D721Med (cell line): ENCODE measurements at regions not wholly inside any gene's neighbourhood (a gene's known extent, or its start where the extent isn't known, plus 50 kb on each side); places are given as distances from the start of the nearest gene placed in this dataset.

ENCODE experiments used
- DNase-seq: peaks from one replicate; pipeline ENCODE4 v3.0.0; 2011; ENCODE audit warnings: low spot score; ENCODE audit not compliant: insufficient read length
- FAIRE-seq: peaks from 2 replicates; lab custom pipeline; 2011; peaks lifted over from hg19 to GRCh38; lab: Jason Lieb, UNC
- CTCF ChIP-seq: IDR thresholded peaks from 2 replicates; pipeline ENCODE4 v1.5.1; 2012; ENCODE audit warnings: mild to moderate bottlenecking, control low read depth; ENCODE audit not compliant: insufficient read depth; ENCODE audit errors: missing control alignments

- FAIRE-seq (no peak), DNase-seq (no peak)
- TF ChIP-seq CTCF = no peak
Measured at GRCh38 chr2:7736646-7737305, 819.6 kb downstream of the RNF144A start.

- FAIRE-seq = no peak
- TF ChIP-seq CTCF = no peak
- no peak for DNase-seq
Measured at GRCh38 chr2:7738596-7738995, 821.4 kb downstream of the RNF144A start.

- DNase-seq (no peak), FAIRE-seq (no peak)
- no peak for TF ChIP-seq CTCF
Measured at GRCh38 chr2:7740114-7740513, 822.9 kb downstream of the RNF144A start.

- DNase-seq (no peak), FAIRE-seq (no peak)
- no peak for TF ChIP-seq CTCF
Measured at GRCh38 chr2:7742301-7742700, 825.1 kb downstream of the RNF144A start.

- DNase-seq (no peak), FAIRE-seq (no peak)
- no peak for TF ChIP-seq CTCF
Measured at GRCh38 chr2:7744827-7745226, 827.6 kb downstream of the RNF144A start.

GRCh38 chr2:7745369-7745768 lies 828.2 kb downstream of the RNF144A start:
- DNase-seq (no peak), FAIRE-seq (no peak)
- TF ChIP-seq CTCF = no peak

- no peak for TF ChIP-seq CTCF
- FAIRE-seq (no peak), DNase-seq (no peak)
Measured at GRCh38 chr2:7748717-7749415, 831.7 kb downstream of the RNF144A start.
